Keratinocyte (primary cell): ENCODE measurements at regions not wholly inside any gene's neighbourhood (a gene's known extent, or its start where the extent isn't known, plus 50 kb on each side); places are given as distances from the start of the nearest gene placed in this dataset.

ENCODE experiments used
- EZH2 ChIP-seq: IDR thresholded peaks from one replicate; pipeline ENCODE4 v1.6.1; 2012; ENCODE audit warnings: inconsistent platforms, mild to moderate bottlenecking, low read length, moderate library complexity
- TF ChIP-seq, protein P1 (sequence below), 3 experiments: IDR thresholded peaks in 1 of 3; conservative IDR thresholded peaks in 1 of 3; optimal IDR thresholded peaks in 1 of 3; 2 replicates in 2 of 3; 3 replicates in 1 of 3; pipeline versions ENCODE3 to v1.5.1; 2011; ENCODE audit warnings: low read length in 3 of 3, mild to moderate bottlenecking in 3 of 3, moderate library complexity in 2 of 3, control low read depth in 1 of 3, inconsistent platforms in 1 of 3; ENCODE audit not compliant: insufficient read depth in 2 of 3; ENCODE audit errors: extremely low read depth in 1 of 3

DNA sequence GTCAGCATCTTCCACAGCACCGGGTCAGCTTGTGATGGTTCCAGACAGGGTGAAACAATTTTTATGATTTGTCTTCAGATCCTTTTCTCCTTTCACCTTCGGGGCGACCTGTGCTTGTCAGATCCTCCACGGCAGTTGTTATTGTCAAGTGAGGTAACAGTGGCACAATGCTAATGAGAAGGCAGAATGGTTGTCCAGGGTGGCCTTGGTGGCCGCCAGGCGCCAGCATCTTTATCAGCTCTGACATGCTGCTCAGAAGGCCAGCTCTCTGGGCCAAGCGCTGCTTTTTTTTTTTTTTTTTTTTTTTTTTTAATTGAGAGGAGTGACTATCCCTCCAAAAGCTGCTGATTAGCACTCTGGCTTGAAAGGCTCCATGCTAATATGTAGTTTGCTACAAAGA lies 52.3 kb upstream of the MGAT5 start:
- TF ChIP-seq, protein P1, sequence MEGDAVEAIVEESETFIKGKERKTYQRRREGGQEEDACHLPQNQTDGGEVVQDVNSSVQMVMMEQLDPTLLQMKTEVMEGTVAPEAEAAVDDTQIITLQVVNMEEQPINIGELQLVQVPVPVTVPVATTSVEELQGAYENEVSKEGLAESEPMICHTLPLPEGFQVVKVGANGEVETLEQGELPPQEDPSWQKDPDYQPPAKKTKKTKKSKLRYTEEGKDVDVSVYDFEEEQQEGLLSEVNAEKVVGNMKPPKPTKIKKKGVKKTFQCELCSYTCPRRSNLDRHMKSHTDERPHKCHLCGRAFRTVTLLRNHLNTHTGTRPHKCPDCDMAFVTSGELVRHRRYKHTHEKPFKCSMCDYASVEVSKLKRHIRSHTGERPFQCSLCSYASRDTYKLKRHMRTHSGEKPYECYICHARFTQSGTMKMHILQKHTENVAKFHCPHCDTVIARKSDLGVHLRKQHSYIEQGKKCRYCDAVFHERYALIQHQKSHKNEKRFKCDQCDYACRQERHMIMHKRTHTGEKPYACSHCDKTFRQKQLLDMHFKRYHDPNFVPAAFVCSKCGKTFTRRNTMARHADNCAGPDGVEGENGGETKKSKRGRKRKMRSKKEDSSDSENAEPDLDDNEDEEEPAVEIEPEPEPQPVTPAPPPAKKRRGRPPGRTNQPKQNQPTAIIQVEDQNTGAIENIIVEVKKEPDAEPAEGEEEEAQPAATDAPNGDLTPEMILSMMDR (optimal IDR thresholded peaks at IDR 0.05 in 1 of 3, IDR thresholded peaks at IDR 0.05 in 1 of 3, conservative IDR thresholded peaks at IDR 0.05 in 1 of 3; ENCODE audit: extremely low read depth in 1 of 3, insufficient read depth in 2 of 3, low read length in 3 of 3), result no peak
- no peak for TF ChIP-seq EZH2
